ENCODE measurements at regions not wholly inside any gene's neighbourhood (a gene's known extent, or its start where the extent isn't known, plus 50 kb on each side); places are given as distances from the start of the nearest gene placed in this dataset.
"Not testable (repeated sequence)": the region's sequence is repeated elsewhere in the genome, so short reads cannot be mapped to it uniquely, and the experiment has no call there.

DNA sequence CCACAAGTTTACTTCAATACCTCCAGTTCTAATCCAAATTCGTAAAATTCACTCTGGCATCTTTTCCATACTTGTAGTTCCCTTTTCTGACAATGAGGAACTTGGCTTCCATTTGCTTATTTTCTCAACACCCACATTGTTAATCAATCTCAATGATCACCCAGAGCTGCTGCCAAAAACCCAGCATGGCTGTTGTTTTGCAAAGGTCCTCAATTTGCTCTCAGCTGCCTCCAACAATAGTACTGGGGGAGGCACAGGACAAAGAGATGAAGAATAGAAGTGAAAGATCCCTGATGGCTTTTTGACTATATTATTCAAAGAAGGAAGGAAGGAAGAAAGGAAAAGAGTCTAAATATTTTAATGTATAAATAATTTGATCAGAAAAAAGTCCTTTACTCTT is 847.8 kb downstream of the RAPGEF2 start:
- Histone ChIP-seq H4K12ac (ENCODE audit: low read depth, low read length) (no peak overlapping the region), H3K27me3 (ENCODE audit: insufficient read depth, low read length) (peaks cover 2% of the 10 kb centered on the region), H4K91ac (ENCODE audit: low read depth, low read length) (no peak overlapping the region)

DNA sequence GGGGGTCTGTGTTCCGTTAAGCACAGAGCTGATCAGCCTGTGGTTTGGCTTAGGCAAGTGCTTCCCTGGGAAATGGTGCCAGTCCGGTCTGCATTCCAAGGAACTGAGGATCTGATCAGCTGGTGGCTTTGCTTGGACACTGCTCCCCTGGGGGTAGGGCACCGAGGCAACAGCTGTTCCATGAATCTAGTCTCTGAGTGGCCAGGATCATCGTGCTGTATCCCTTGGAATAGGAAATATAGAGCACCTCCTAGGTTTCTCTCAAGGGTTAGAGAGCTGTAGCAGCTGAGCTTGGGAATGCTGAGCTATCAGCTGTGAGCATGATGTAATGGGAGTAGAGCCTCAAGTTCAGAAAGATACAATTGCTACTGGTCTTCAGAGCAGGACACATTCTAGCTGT is 863.9 kb downstream of the RAPGEF2 start:
- Histone ChIP-seq H2AFZ (ENCODE audit: insufficient read depth, low read length, poor library complexity) (no peak overlapping the region), H3K4me2 (ENCODE audit: low read length) (no peak overlapping the region), H2BK5ac (ENCODE audit: low read depth, low read length, poor library complexity) (no peak overlapping the region), H4K8ac (ENCODE audit: low read depth, low read length) (no peak overlapping the region), H2BK120ac (ENCODE audit: insufficient read depth, low read length, poor library complexity) (no peak overlapping the region), H3K9ac (ENCODE audit: low read length) (no peak overlapping the region), H3K27me3 (ENCODE audit: insufficient read depth, low read length) (no peaks in the 10 kb centered on the region), H3K4me3 (ENCODE audit: low read depth, low read length) (no peak overlapping the region), H3K79me2 (ENCODE audit: control insufficient read depth, insufficient read depth, low read length, poor library complexity) (no peaks in the 10 kb centered on the region), H3K23ac (ENCODE audit: low read length) (no peak overlapping the region), H3K36me3 (ENCODE audit: control insufficient read depth in 1 of 2, insufficient read depth in 2 of 2, low read length in 2 of 2) (no peaks in the 10 kb centered on the region), H2BK12ac (ENCODE audit: low read length) (no peak overlapping the region), H3K14ac (ENCODE audit: low read length) (no peak overlapping the region), H3K27ac (ENCODE audit: low read depth, low read length) (no peak overlapping the region), H2AK5ac (ENCODE audit: low read length) (no peak overlapping the region), H3K4me1 (ENCODE audit: control insufficient read depth in 1 of 2, insufficient read depth in 2 of 2, low read length in 2 of 2) (peaks cover 0 to 5% of the 10 kb centered on the region in 2 experiments), H3K18ac (ENCODE audit: low read length) (no peak overlapping the region), H3K4ac (ENCODE audit: low read depth, low read length) (no peak overlapping the region), H4K12ac (ENCODE audit: low read depth, low read length) (no peak overlapping the region), H4K91ac (ENCODE audit: low read depth, low read length) (no peak overlapping the region), H3K79me1 (ENCODE audit: low read length) (no peaks in the 10 kb centered on the region), H3K9me3 (ENCODE audit: insufficient read depth, low read depth, low read length) (no peaks in the 10 kb centered on the region)
- no CpG with 5 or more reads among the region's 4 CpGs for WGBS (ENCODE audit: extremely low coverage, insufficient coverage, insufficient read length)
- no peak for DNase-seq

More for the DNA sequence above, 847.8 kb downstream of the RAPGEF2 start:
- Histone ChIP-seq H3K79me1 (ENCODE audit: low read length) (no peaks in the 10 kb centered on the region), H3K36me3 (ENCODE audit: control insufficient read depth in 1 of 2, insufficient read depth in 2 of 2, low read length in 2 of 2) (no peaks in the 10 kb centered on the region), H2AK5ac (ENCODE audit: low read length) (no peak overlapping the region), H3K14ac (ENCODE audit: low read length) (no peak overlapping the region), H2BK5ac (ENCODE audit: low read depth, low read length, poor library complexity) (no peak overlapping the region), H3K4me3 (ENCODE audit: low read depth, low read length) (no peak overlapping the region), H3K4me1 (ENCODE audit: control insufficient read depth in 1 of 2, insufficient read depth in 2 of 2, low read length in 2 of 2) (no peaks in the 10 kb centered on the region), H2BK120ac (ENCODE audit: insufficient read depth, low read length, poor library complexity) (no peak overlapping the region), H3K27ac (ENCODE audit: low read depth, low read length) (no peak overlapping the region), H3K4ac (ENCODE audit: low read depth, low read length) (no peak overlapping the region), H3K9me3 (ENCODE audit: insufficient read depth, low read depth, low read length) (no peaks in the 10 kb centered on the region), H2BK12ac (ENCODE audit: low read length) (no peak overlapping the region), H3K4me2 (ENCODE audit: low read length) (no peak overlapping the region), H3K9ac (ENCODE audit: low read length) (no peak overlapping the region), H4K8ac (ENCODE audit: low read depth, low read length) (no peak overlapping the region), H3K79me2 (ENCODE audit: control insufficient read depth, insufficient read depth, low read length, poor library complexity) (no peaks in the 10 kb centered on the region), H3K18ac (ENCODE audit: low read length) (no peak overlapping the region), H2AFZ (ENCODE audit: insufficient read depth, low read length, poor library complexity) (no peak overlapping the region), H3K23ac (ENCODE audit: low read length) (no peak overlapping the region)
- DNase-seq: no peak
- WGBS (ENCODE audit: extremely low coverage, insufficient coverage, insufficient read length): no CpG with 5 or more reads among the region's 1 CpG

- not testable (repeated sequence) for H3K18ac ChIP-seq (ENCODE audit: low read length); H4K12ac ChIP-seq (ENCODE audit: low read depth, low read length)
Measured at GRCh38 chr4:159976871-159977482, 874.1 kb downstream of the RAPGEF2 start.

DNA sequence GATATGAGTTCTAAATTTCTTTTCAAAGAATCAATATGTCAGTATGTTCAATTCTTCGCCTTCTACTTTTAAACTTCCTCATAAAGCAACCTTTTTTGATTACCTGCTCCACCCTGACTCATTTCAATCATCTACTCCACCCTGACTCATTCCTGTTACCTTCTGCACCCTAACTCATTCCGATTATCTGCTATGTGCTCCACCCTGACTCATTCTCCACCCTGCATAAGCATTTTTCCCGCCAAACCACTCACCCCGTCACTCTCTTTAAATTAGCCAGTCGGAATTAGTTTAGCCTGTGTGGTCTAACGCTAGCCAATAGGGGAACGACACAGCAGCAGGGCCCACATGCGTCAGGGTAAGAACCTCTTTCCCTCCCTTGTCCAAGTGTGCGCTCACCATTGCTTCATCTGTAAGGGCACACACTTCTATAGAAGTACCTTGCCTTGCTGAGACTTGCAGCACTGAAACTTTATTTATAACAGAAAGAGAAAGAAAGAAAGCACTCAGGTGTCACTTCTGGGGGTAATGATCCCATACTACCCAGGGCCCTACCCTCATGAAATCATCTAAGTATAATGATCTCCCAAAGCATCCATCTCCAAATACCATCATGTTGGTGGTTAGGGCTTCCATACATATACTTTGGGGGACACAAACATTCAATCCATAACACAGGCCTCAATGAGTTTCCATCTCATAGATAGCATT is 875.2 kb downstream of the RAPGEF2 start:
- Histone ChIP-seq H3K9me3 (ENCODE audit: insufficient read depth, low read depth, low read length) (no peaks in the 10 kb centered on the region), H3K14ac (ENCODE audit: low read length) (no peak overlapping the region), H2BK120ac (ENCODE audit: insufficient read depth, low read length, poor library complexity) (no peak overlapping the region), H3K36me3 (ENCODE audit: control insufficient read depth in 1 of 2, insufficient read depth in 2 of 2, low read length in 2 of 2) (no peaks in the 10 kb centered on the region), H4K12ac (ENCODE audit: low read depth, low read length) (no peak overlapping the region), H3K79me2 (ENCODE audit: control insufficient read depth, insufficient read depth, low read length, poor library complexity) (no peaks in the 10 kb centered on the region), H4K91ac (ENCODE audit: low read depth, low read length) (no peak overlapping the region), H4K8ac (ENCODE audit: low read depth, low read length) (no peak overlapping the region), H2BK12ac (ENCODE audit: low read length) (no peak overlapping the region), H3K9ac (ENCODE audit: low read length) (no peak overlapping the region), H3K79me1 (ENCODE audit: low read length) (no peaks in the 10 kb centered on the region), H3K18ac (ENCODE audit: low read length) (no peak overlapping the region), H2AK5ac (ENCODE audit: low read length) (no peak overlapping the region), H2BK5ac (ENCODE audit: low read depth, low read length, poor library complexity) (no peak overlapping the region), H3K4me3 (ENCODE audit: low read depth, low read length) (no peak overlapping the region), H3K27ac (ENCODE audit: low read depth, low read length) (no peak overlapping the region), H3K4me2 (ENCODE audit: low read length) (no peak overlapping the region), H2AFZ (ENCODE audit: insufficient read depth, low read length, poor library complexity) (no peak overlapping the region), H3K27me3 (ENCODE audit: insufficient read depth, low read length) (no peaks in the 10 kb centered on the region), H3K23ac (ENCODE audit: low read length) (no peak overlapping the region), H3K4ac (ENCODE audit: low read depth, low read length) (no peak overlapping the region), H3K4me1 (ENCODE audit: control insufficient read depth in 1 of 2, insufficient read depth in 2 of 2, low read length in 2 of 2) (no peaks in the 10 kb centered on the region)
- no CpG with 5 or more reads among the region's 9 CpGs for whole genome bisulfite sequencing (ENCODE audit: extremely low coverage, insufficient coverage, insufficient read length)
- no peak for DNase-seq

More at GRCh38 chr4:159976871-159977482, 874.1 kb downstream of the RAPGEF2 start:
- DNase-seq; H2AFZ ChIP-seq (ENCODE audit: insufficient read depth, low read length, poor library complexity); H3K23ac ChIP-seq (ENCODE audit: low read length); H3K4me3 ChIP-seq (ENCODE audit: low read depth, low read length); H3K79me1 ChIP-seq (ENCODE audit: low read length); H3K4ac ChIP-seq (ENCODE audit: low read depth, low read length); H2BK12ac ChIP-seq (ENCODE audit: low read length); H3K9me3 ChIP-seq (ENCODE audit: insufficient read depth, low read depth, low read length); H2BK120ac ChIP-seq (ENCODE audit: insufficient read depth, low read length, poor library complexity); H2AK5ac ChIP-seq (ENCODE audit: low read length); H3K4me1 ChIP-seq (ENCODE audit: control insufficient read depth in 1 of 2, insufficient read depth in 2 of 2, low read length in 2 of 2); H3K14ac ChIP-seq (ENCODE audit: low read length); H4K91ac ChIP-seq (ENCODE audit: low read depth, low read length); H3K27me3 ChIP-seq (ENCODE audit: insufficient read depth, low read length); H3K79me2 ChIP-seq (ENCODE audit: control insufficient read depth, insufficient read depth, low read length, poor library complexity); H3K36me3 ChIP-seq (ENCODE audit: control insufficient read depth in 1 of 2, insufficient read depth in 2 of 2, low read length in 2 of 2); H4K8ac ChIP-seq (ENCODE audit: low read depth, low read length); H3K27ac ChIP-seq (ENCODE audit: low read depth, low read length); H2BK5ac ChIP-seq (ENCODE audit: low read depth, low read length, poor library complexity); H3K4me2 ChIP-seq (ENCODE audit: low read length); H3K9ac ChIP-seq (ENCODE audit: low read length): not testable (repeated sequence)
- WGBS (ENCODE audit: extremely low coverage, insufficient coverage, insufficient read length): no CpG with 5 or more reads among the region's 6 CpGs
